HG03442 (cell line): ENCODE measurements at regions not wholly inside any gene's neighbourhood (a gene's known extent, or its start where the extent isn't known, plus 50 kb on each side); places are given as distances from the start of the nearest gene placed in this dataset.
A peak's percentile ranks its signal among the peaks of the same experiment; 100 is the strongest.

ENCODE experiments used
- ATAC-seq: cut with Tn5 transposase; IDR thresholded peaks from one replicate; pipeline ENCODE4 v1.9.1; 2021; ENCODE audit warnings: mild to moderate bottlenecking, moderate library complexity; ENCODE audit not compliant: unreplicated experiment

DNA sequence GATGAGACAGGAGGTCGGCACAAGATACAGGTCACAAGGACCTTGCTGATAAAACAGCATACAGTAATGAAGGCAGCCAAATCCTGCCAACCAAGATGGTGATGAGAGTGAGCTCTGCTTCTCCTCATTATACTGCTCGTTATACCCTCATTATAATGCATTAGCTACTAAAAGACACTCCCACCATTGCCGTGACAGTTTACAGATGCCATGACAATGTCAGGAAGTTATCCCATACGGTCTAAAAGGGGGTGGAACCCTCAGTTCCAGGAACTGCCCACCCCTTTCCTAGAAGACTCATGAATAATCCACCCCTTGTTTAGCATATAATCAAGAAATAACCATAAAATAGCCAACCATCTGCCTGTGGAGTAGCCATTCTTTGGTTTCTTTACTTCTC is 224.2 kb downstream of the RBM43 start:
- no peak for ATAC-seq

DNA sequence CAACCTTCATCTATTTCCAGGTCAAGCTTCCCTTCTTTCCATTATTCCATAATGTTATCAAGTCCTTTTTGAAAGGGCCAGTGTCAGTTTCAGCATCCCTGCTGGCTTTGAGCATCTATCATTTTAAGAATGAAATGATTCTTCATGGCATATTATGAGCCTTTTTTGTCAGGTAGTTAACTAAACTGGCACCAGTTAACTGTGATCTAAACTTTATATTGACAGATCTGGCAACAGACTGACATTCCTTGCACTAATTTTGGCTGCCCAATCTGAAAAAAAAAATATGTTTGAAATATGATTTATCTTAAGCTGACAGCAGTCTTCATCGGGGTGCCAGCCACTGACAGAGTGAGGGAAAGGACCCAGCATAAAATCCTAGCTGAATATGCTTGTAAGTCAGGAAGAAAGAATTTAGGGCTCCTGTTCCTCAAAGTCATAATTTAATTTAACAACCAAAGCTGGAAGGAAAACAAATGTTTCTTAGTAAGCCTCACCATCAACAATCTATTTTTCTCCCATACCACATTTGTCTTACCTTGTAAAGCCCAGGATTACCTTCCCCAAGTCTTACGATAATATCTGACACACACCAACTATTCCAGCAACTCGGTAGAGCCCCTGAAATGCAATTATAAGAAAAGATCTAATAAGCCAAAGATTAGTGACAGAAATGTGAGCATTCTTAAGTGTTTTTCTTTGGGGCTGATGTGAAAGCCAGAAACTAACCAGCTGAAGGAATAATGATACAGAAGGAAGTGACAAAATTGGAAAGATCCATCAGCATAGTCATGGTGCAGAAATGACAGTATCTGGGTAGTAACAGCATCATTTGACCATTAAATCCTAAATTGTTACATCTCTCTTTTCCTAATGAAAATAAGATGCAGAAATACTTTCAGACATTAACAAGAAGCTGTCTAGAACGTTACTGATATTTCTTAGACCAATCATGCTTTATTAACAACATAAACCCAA is 228.1 kb downstream of the RBM43 start:
- no peak for ATAC-seq

- no peak for ATAC-seq
Measured at GRCh38 chr2:151032741-151033191, 228.9 kb downstream of the RBM43 start.

GRCh38 chr2:151030663-151031230 is 230.9 kb downstream of the RBM43 start:
- no peak for ATAC-seq

- no peak for ATAC-seq
Measured at GRCh38 chr2:151029406-151030157, 232.1 kb downstream of the RBM43 start.

GRCh38 chr2:151028691-151029176 is 232.9 kb downstream of the RBM43 start:
- ATAC-seq: no peak

- no peak for ATAC-seq
Measured at GRCh38 chr2:151027151-151027550, 234.5 kb downstream of the RBM43 start.

DNA sequence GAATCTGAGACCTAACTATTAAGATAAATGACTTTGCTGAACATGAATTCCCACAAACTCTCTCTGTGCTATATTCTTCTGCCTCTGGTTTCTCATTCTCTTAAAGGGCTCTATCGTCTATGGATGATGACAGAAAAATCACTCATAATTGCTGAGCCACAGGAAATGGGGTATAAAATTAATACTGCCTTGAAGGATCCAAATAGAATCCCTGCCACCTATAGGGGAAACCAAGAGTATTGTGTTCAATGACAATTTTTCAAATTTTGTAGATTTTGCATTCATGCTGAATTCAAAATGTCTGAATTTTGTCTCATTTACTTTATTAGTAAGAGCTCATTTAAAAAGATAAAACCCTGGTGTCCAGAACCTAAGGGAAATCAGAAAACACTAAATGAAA is 235.8 kb downstream of the RBM43 start:
- no peak for ATAC-seq

DNA sequence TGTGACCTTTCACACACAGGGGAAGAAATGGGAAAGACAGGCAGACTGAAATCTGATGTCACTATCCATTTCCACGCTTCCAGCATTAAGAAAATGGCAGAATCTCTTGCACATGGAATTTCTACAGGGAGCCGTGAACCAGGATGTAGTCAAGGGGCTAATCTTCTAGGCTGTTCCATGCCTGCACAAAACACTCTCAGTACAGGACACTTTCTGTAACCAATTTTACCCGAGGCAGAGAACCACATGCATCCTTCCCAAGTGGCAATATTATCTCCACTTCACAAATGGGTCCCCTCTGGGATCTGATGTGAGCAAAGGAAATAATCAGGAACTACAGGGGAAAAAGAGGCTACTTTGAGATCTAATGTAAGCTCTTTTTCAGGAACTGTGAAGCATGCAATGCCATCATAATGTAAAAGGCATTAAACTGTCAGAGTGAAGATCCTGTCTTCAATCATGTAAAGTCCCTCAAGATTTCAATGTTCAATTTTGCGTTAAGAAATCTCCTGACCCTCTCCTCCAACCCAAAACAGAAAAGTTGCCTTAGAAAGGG is 236.9 kb downstream of the RBM43 start:
- no peak for ATAC-seq

GRCh38 chr2:151021747-151022452 is 239.8 kb downstream of the RBM43 start:
- no peak for ATAC-seq

- ATAC-seq: peak; percentile 97
Measured at GRCh38 chr2:151020411-151020810, 241.3 kb downstream of the RBM43 start.

DNA sequence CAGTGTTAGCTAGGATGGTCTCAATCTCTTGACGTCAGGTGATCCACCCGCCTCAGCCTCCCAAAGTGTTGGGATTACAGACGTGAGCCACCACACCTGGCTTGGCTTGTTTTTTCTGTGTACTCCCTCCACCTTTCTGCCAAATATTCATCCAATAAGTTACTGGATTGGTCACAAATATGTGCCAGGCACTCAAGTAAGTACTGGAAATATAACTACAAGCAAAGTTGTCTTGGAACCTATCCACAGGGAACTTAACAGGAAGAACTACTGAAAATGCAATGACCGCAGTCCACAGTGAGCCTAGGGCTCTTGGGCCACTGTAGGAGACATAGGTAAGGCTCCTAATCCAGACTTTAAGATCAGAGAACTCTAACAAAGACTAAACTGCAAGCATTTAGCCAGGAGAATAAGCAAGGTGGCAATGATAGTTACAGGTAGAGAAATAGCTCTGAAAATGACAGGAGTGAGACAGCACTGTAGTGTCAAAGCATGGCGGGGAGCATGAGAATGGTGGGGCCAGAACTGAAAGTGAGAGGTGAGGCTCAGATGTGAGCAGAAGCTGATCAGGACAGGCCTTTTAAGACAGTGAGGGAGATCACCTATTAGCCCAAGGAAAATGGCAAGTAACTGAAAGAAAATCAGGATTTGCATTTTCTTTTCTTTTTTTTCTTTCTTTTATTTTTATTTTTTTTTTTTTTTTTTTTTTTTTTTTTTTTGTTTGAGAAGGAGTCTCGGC is 252.1 kb downstream of the RBM43 start:
- no peak for ATAC-seq

GRCh38 chr2:151007365-151007764 is 254.3 kb downstream of the RBM43 start:
- ATAC-seq: no peak

DNA sequence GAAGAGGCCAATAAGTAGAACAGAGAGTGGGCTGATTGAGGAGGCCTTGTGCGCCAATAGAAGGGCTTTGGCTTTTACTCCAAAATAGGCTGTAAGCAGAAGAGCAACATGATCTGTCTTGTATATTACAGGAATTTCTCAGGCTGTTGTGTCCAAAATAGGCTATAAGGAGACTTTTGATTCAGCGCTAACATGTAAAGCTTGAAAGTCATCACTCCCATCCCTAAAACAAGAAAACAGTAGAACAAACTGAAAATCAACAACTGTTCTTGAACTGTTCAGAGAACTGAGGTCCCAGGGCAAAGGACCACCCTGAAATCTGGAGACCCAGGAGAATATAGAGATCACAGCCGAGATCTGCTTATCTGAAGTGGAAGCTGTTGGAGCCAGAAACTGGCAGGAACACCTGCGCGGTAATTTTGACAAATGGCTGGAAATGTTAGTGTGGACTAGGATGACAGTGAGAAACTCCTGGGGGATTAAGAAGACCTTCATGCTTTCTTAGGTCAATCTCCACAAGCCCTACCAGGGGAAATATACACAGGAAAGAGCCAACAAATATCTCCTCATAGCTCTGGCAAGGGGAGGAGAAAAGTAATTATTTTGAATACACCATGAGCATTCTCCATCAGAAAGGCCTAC is 258.6 kb downstream of the RBM43 start:
- ATAC-seq: no peak

DNA sequence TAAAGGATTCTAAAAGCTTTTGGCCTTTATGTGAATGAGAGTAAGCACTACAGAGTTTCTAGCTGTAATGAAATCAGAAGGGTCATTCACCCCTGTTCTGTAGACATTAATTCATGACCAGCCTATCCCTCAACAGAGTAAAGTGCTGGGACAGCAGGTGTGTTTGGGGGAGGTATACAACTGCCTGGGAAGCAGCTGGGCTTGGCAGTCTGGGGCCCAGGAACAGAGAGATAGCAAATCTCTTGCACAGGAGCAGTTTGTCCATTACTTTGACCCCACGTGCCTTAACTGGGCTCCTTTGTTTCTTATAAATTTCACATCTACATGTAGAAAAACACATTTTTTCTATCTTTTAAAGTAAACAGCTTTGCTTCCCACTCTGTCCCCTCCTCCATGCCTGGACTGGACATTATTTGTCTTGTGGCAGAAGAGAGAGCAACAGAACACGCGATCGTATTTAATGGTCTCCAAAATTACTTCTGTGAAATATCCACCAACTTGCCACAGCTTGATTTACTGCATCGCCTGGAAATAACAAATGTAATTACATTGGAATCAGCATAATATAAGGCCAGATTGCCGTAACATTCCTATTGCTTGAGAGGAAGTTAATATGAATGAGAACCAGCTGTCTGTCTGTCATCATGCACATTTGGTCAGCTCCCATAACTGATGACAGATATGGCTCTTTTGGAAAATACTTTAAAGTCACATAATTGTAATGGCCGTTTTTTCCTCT is 263.8 kb downstream of the RBM43 start:
- no peak for ATAC-seq

GRCh38 chr2:150997066-150997465 is 264.6 kb downstream of the RBM43 start:
- ATAC-seq: no peak

- ATAC-seq: no peak
Measured at GRCh38 chr2:150994076-150994475, 267.6 kb downstream of the RBM43 start.

DNA sequence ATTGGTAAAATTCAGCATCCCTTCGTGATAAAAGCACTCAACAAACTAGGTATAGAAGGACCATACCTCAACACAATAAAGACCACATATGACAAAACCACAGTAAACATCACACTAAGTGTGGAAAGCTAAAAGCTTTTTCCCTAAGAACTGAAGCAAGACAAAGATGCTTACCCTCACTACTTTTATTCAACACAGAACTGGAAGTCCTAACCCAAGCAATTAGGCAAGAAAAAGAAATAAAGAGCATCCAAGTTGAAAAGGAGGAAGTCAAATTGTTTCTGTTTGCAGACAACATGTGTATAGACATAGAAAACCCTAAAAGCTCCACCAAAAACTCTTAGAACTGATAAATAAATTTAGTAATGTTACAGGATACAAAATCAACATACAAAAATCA is 271.7 kb downstream of the RBM43 start:
- no peak for ATAC-seq

- no peak for ATAC-seq
Measured at GRCh38 chr2:150985741-150986140, 275.9 kb downstream of the RBM43 start.
